Breast epithelium (tissue), 3 donors: ENCODE measurements at regions not wholly inside any gene's neighbourhood (a gene's known extent, or its start where the extent isn't known, plus 50 kb on each side); places are given as distances from the start of the nearest gene placed in this dataset.

Experiments
- POLR2A ChIP-seq: fragments of 450-650 bp; IDR thresholded peaks from one replicate; pipeline ENCODE4 v1.6.1; 2016; ENCODE audit warnings: antibody characterized with exemption, mild to moderate bottlenecking, moderate library complexity
- TF ChIP-seq, protein P1 (sequence below), 3 donors: fragments of 450-650 bp; IDR thresholded peaks; one replicate each; pipeline ENCODE4 v1.5.1; 2016 to 2017; ENCODE audit warnings: antibody characterized with exemption in 3 of 3, mild to moderate bottlenecking in 3 of 3, moderate library complexity in 3 of 3

DNA sequence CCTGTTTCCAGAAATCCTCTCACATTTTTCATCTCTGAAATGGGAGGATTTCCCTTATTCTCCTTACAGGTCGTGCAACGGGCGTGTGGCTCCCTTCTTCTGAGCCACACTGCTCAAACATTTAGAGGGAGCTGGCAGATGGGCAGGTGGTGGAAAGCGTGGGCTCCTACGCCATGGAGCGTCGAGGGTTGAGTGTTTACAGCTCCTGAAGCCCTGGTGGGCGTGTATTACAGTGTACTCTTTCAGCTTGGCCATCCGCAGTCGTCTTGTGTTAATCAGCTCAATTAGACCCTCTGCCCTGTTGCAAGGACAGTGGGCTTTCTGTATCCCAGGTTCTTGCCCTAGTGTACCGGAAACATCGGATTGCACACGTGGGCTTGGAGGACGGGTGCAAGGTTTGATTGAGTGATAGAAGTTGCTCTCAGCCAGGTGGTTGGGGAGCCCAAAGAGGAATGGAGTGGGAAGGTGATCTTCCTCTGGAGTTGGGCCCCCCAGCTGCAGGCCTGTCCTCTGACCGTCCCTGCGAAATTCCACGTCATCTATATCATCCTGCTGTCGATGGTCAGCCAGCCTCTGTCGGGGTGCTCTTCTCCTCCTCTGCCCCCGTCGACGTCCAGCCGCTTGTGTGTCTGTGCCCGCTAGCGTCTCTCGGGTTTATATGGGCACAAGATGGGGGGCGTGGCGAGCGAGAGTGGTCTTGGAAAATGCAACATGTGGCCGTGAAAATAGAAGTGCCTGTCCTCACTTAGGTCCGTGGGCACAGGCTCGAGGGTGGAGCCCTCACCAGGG is 120.3 kb upstream of the DSEL start:
- TF ChIP-seq, protein P1, sequence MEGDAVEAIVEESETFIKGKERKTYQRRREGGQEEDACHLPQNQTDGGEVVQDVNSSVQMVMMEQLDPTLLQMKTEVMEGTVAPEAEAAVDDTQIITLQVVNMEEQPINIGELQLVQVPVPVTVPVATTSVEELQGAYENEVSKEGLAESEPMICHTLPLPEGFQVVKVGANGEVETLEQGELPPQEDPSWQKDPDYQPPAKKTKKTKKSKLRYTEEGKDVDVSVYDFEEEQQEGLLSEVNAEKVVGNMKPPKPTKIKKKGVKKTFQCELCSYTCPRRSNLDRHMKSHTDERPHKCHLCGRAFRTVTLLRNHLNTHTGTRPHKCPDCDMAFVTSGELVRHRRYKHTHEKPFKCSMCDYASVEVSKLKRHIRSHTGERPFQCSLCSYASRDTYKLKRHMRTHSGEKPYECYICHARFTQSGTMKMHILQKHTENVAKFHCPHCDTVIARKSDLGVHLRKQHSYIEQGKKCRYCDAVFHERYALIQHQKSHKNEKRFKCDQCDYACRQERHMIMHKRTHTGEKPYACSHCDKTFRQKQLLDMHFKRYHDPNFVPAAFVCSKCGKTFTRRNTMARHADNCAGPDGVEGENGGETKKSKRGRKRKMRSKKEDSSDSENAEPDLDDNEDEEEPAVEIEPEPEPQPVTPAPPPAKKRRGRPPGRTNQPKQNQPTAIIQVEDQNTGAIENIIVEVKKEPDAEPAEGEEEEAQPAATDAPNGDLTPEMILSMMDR (IDR thresholded peaks at IDR 0.05), result no peak
- TF ChIP-seq POLR2A, result no peak
